H1 (cell line): ENCODE measurements at regions not wholly inside any gene's neighbourhood (a gene's known extent, or its start where the extent isn't known, plus 50 kb on each side); places are given as distances from the start of the nearest gene placed in this dataset.

ENCODE experiments used
- CTCF ChIA-PET: fragments of 300-600 bp; sonication (Branson Sonifier 250); formaldehyde crosslinking; loops from one replicate; lab custom pipeline; 2021; ENCODE audit not compliant: partially characterized antibody; lab: Charles Lee
- POLR2A ChIA-PET: fragments of 300-600 bp; sonication (Branson Sonifier 250); formaldehyde crosslinking; loops from one replicate; lab custom pipeline; 2021; ENCODE audit warnings: inconsistent platforms; ENCODE audit not compliant: partially characterized antibody; lab: Charles Lee
- DNase-seq, 2 experiments: peaks; one replicate each; pipeline versions ENCODE4 v3.0.0 to v3.0.0-alpha.2; 2010 to 2022; ENCODE audit warnings: low spot score in 2 of 2, low read depth in 1 of 2, mixed read lengths in 1 of 2
- FAIRE-seq: peaks from 2 replicates; lab custom pipeline; 2011; peaks lifted over from hg19 to GRCh38; lab: Jason Lieb, UNC
- H2AFZ ChIP-seq: 2 replicates; pipeline ENCODE4 v1.8.1; 2012; ENCODE audit warnings: low read length, inconsistent platforms
- H2AK5ac ChIP-seq: 2 replicates; pipeline ENCODE4 v1.6.1; 2013; ENCODE audit warnings: low read depth, low read length
- H2BK120ac ChIP-seq: replicated peaks from 2 replicates; pipeline ENCODE3; 2013; ENCODE audit warnings: low read depth, low read length, inconsistent platforms
- H2BK12ac ChIP-seq: 2 replicates; pipeline ENCODE4 v1.6.1; 2013; ENCODE audit warnings: low read depth, low read length
- H2BK15ac ChIP-seq: 2 replicates; pipeline ENCODE4 v1.6.1; 2013; ENCODE audit warnings: low read length
- H2BK20ac ChIP-seq: 2 replicates; pipeline ENCODE4 v1.6.1; 2013; ENCODE audit warnings: low read length
- H2BK5ac ChIP-seq: 2 replicates; pipeline ENCODE4 v1.6.1; 2013; ENCODE audit warnings: low read depth, low read length
- H3K14ac ChIP-seq: 2 replicates; pipeline ENCODE4 v1.6.1; 2013; ENCODE audit warnings: inconsistent platforms; ENCODE audit not compliant: insufficient read length
- H3K18ac ChIP-seq: 2 replicates; pipeline ENCODE4 v1.6.1; 2013; ENCODE audit warnings: low read length; ENCODE audit errors: extremely low read depth
- H3K23ac ChIP-seq: 2 replicates; pipeline ENCODE4 v1.6.1; 2013; ENCODE audit warnings: inconsistent platforms; ENCODE audit not compliant: insufficient read length
- H3K23me2 ChIP-seq: 2 replicates; pipeline ENCODE4 v1.6.1; 2013; ENCODE audit warnings: low read depth, low read length
- H3K27ac ChIP-seq: 2 replicates; pipeline ENCODE4 v1.6.1; 2011; ENCODE audit warnings: low read depth, low read length, inconsistent platforms
- H3K27me3 ChIP-seq, 4 experiments: replicated peaks in 1 of 4; 1 replicate in 1 of 4; 2 replicates in 3 of 4; pipeline versions ENCODE4 v1.6.1 to v1.8.1; 2011 to 2013; ENCODE audit warnings: low read length in 3 of 4, mild to moderate bottlenecking in 3 of 4, inconsistent platforms in 2 of 4, mixed read lengths in 2 of 4, moderate library complexity in 1 of 4; ENCODE audit not compliant: control insufficient read depth in 3 of 4, insufficient read depth in 3 of 4; ENCODE audit errors: extremely low read depth in 1 of 4
- H3K36me3 ChIP-seq, 4 experiments: 2 replicates each; pipeline versions ENCODE4 v1.6.1 to v1.8.1; 2011 to 2013; ENCODE audit warnings: mild to moderate bottlenecking in 4 of 4, low read length in 3 of 4, moderate library complexity in 2 of 4, control low read depth in 1 of 4, inconsistent platforms in 1 of 4; ENCODE audit not compliant: insufficient read depth in 4 of 4, control insufficient read depth in 2 of 4
- H3K4ac ChIP-seq: replicated peaks from 2 replicates; pipeline ENCODE3; 2013; ENCODE audit warnings: low read length, low read depth, mixed read lengths, inconsistent platforms; ENCODE audit not compliant: insufficient read length
- H3K4me1 ChIP-seq, 4 experiments: replicated peaks in 1 of 4; 1 replicate in 1 of 4; 2 replicates in 3 of 4; pipeline versions ENCODE4 v1.6.1 to v1.8.1; 2011 to 2013; ENCODE audit warnings: low read length in 3 of 4, inconsistent platforms in 2 of 4, mixed read lengths in 1 of 4; ENCODE audit not compliant: insufficient read depth in 4 of 4, control insufficient read depth in 3 of 4
- H3K4me2 ChIP-seq, 2 experiments: 2 replicates each; pipeline versions ENCODE4 v1.6.1 to v1.8.1; 2011 to 2013; ENCODE audit warnings: low read depth in 2 of 2, low read length in 2 of 2, control low read depth in 1 of 2, inconsistent platforms in 1 of 2, mild to moderate bottlenecking in 1 of 2; ENCODE audit not compliant: insufficient read depth in 1 of 2
- H3K4me3 ChIP-seq, 4 experiments: fragments of 200-600, 300-600 bp in 1 of 4; sonication (generic), shearing (Covaris generic), sonication (Bioruptor Twin) in 1 of 4; 2 replicates each; pipeline versions ENCODE4 v1.5.1 to v1.8.1; 2011 to 2016; ENCODE audit warnings: low read length in 4 of 4, low read depth in 3 of 4, control low read depth in 2 of 4, inconsistent platforms in 2 of 4, mild to moderate bottlenecking in 2 of 4, mixed read lengths in 1 of 4, moderate library complexity in 1 of 4; ENCODE audit not compliant: insufficient read depth in 2 of 4; ENCODE audit errors: extremely low read depth in 1 of 4
- H3K56ac ChIP-seq: replicated peaks from 2 replicates; pipeline ENCODE3; 2013; ENCODE audit warnings: low read depth, mild to moderate bottlenecking, mixed read lengths, low read length, inconsistent platforms; ENCODE audit not compliant: insufficient read length
- H3K79me1 ChIP-seq: 2 replicates; pipeline ENCODE4 v1.6.1; 2013; ENCODE audit warnings: low read depth, low read length, control low read depth
- H3K79me2 ChIP-seq, 2 experiments: 2 replicates each; pipeline versions ENCODE4 v1.6.1 to v1.8.1; 2012 to 2013; ENCODE audit warnings: low read length in 2 of 2, mild to moderate bottlenecking in 2 of 2, inconsistent platforms in 1 of 2; ENCODE audit not compliant: insufficient read depth in 2 of 2, control insufficient read depth in 1 of 2
- H3K9ac ChIP-seq, 4 experiments: replicated peaks in 1 of 4; 1 replicate in 1 of 4; 2 replicates in 3 of 4; pipeline versions ENCODE4 v1.6.1 to v1.8.1; 2011 to 2013; ENCODE audit warnings: low read depth in 3 of 4, low read length in 3 of 4, control low read depth in 2 of 4, mild to moderate bottlenecking in 2 of 4, moderate library complexity in 2 of 4, inconsistent platforms in 1 of 4; ENCODE audit errors: extremely low read depth in 1 of 4
- H3K9me3 ChIP-seq, 2 experiments: 2 replicates each; pipeline versions ENCODE4 v1.6.1 to v1.8.1; 2012 to 2013; ENCODE audit warnings: mild to moderate bottlenecking in 2 of 2, moderate library complexity in 2 of 2, control low read depth in 1 of 2, inconsistent platforms in 1 of 2, low read depth in 1 of 2, low read length in 1 of 2, mixed read lengths in 1 of 2; ENCODE audit not compliant: insufficient read depth in 2 of 2
- H4K20me1 ChIP-seq, 2 experiments: replicated peaks in 1 of 2; 2 replicates each; pipeline versions ENCODE3 to v1.8.1; 2011 to 2013; ENCODE audit warnings: inconsistent platforms in 2 of 2, low read length in 2 of 2, mild to moderate bottlenecking in 1 of 2; ENCODE audit not compliant: insufficient read depth in 2 of 2, control insufficient read depth in 1 of 2
- H4K5ac ChIP-seq: 2 replicates; pipeline ENCODE4 v1.6.1; 2013; ENCODE audit warnings: low read length, low read depth, mixed read lengths, inconsistent platforms; ENCODE audit not compliant: insufficient read length
- H4K8ac ChIP-seq: 2 replicates; pipeline ENCODE4 v1.8.0; 2013; ENCODE audit warnings: mild to moderate bottlenecking, moderate library complexity, low read length, inconsistent platforms; ENCODE audit not compliant: insufficient read depth; ENCODE audit errors: extremely low read depth
- H4K91ac ChIP-seq: replicated peaks from 2 replicates; pipeline ENCODE3; 2013; ENCODE audit warnings: low read length, mixed read lengths, inconsistent platforms; ENCODE audit not compliant: insufficient read length
- ASH2L ChIP-seq: fragments of 200-600, 300-600 bp; sonication (generic); IDR thresholded peaks from one replicate; pipeline ENCODE4 v1.7.1; 2017; ENCODE audit warnings: low read length
- BCL11A ChIP-seq, 2 experiments: IDR thresholded peaks; one replicate each; pipeline ENCODE4 v1.6.1; 2011; ENCODE audit warnings: low read depth in 2 of 2, low read length in 2 of 2, mild to moderate bottlenecking in 2 of 2
- E2F6 ChIP-seq: IDR thresholded peaks from 2 replicates; pipeline ENCODE4 v1.6.1; 2012; ENCODE audit warnings: inconsistent platforms
- FOSL1 ChIP-seq: IDR thresholded peaks from 2 replicates; pipeline ENCODE4 v1.6.1; 2011; ENCODE audit warnings: mild to moderate bottlenecking, low read depth, low read length, moderate library complexity; ENCODE audit not compliant: insufficient read depth
- HDAC2 ChIP-seq, 2 experiments: fragments of 300-600 bp in 1 of 2; sonication (generic) in 1 of 2; IDR thresholded peaks; 2 replicates each; pipeline ENCODE4 v1.6.1; 2011 to 2012; ENCODE audit warnings: low read depth in 2 of 2, low read length in 2 of 2, mild to moderate bottlenecking in 2 of 2, moderate library complexity in 2 of 2, borderline replicate concordance in 1 of 2, inconsistent platforms in 1 of 2
- JUND ChIP-seq: IDR thresholded peaks from 2 replicates; pipeline ENCODE4 v1.6.1; 2011; ENCODE audit warnings: mild to moderate bottlenecking, improper control_type of control experiment, low read length
- MAFK ChIP-seq: IDR thresholded peaks from 2 replicates; pipeline ENCODE4 v1.6.1; 2012; ENCODE audit warnings: low read depth, mild to moderate bottlenecking, improper control_type of control experiment, low read length
- RBBP5 ChIP-seq: IDR thresholded peaks from 2 replicates; pipeline ENCODE4 v1.7.1; 2012; ENCODE audit warnings: low read depth, mild to moderate bottlenecking, inconsistent platforms, low read length, moderate library complexity, borderline replicate concordance
- SIRT6 ChIP-seq: IDR thresholded peaks from one replicate; pipeline ENCODE4 v1.7.1; 2012; ENCODE audit warnings: low read length, inconsistent platforms
- SP1 ChIP-seq: IDR thresholded peaks from 2 replicates; pipeline ENCODE4 v1.6.1; 2011; ENCODE audit warnings: low read depth, low read length
- SP4 ChIP-seq: IDR thresholded peaks from 2 replicates; pipeline ENCODE4 v1.6.1; 2012; ENCODE audit warnings: low read length, inconsistent platforms
- TAF1 ChIP-seq: IDR thresholded peaks from 2 replicates; pipeline ENCODE4 v1.6.1; 2011; ENCODE audit warnings: mild to moderate bottlenecking, low read depth, low read length
- USF2 ChIP-seq: IDR thresholded peaks from 2 replicates; pipeline ENCODE4 v1.6.1; 2011; ENCODE audit warnings: low read length, improper control_type of control experiment
- WGBS, 2 experiments: shearing (Covaris generic) in 1 of 2; methylation state at CpG; one replicate each; pipeline versions ENCODE4 v1.1.6 to v1.1.7; 2013 to 2015; ENCODE audit warnings: low lambda C conversion rate in 2 of 2, mixed read lengths in 2 of 2, inconsistent platforms in 1 of 2, low coverage in 1 of 2, missing lambda C conversion rate in 1 of 2; ENCODE audit not compliant: insufficient replicate concordance in 2 of 2, insufficient coverage in 1 of 2, insufficient read length in 1 of 2; ENCODE audit errors: extremely low coverage in 1 of 2, missing lambda C conversion rate in 1 of 2; 5-methylcytosine and 5-hydroxymethylcytosine counted together
- TF ChIP-seq, protein P1 (sequence below): IDR thresholded peaks from 2 replicates; pipeline ENCODE4 v1.6.1; 2011; ENCODE audit warnings: low read depth, mild to moderate bottlenecking, low read length; ENCODE audit not compliant: insufficient read depth

DNA sequence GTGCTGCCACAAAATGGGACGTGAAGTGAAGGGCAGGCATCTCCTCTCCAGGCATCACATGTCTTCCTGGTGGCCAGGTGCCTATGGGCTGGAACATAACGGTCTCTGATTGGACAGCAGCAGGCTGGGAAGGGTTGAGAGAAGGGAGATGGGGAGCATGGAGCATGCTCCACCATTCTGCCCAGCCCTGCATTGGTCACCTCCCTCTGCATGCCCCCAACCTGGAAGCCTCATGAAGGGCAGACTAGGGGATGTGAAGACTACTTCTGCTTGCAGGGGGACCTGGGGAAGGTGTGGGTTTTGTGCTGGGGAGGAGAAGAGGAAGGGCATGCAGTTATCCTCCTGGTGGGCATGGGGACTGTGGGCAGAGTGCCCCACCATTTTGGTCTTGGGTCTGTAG is 782.2 kb downstream of the TBC1D22A start:
- H3K4ac ChIP-seq = no peak overlapping the region
- H2AFZ ChIP-seq = no peak overlapping the region
- peaks cover 68 to 87% of the 10 kb centered on the region in 2 experiments for H3K9me3 ChIP-seq
- H3K9ac ChIP-seq = no peak overlapping the region
- ChIA-PET CTCF (no interaction called here), POLR2A (no interaction called here)
- no peak overlapping the region for H2BK15ac ChIP-seq
- no peaks in the 10 kb centered on the region for H3K23me2 ChIP-seq
- no peak overlapping the region for H4K5ac ChIP-seq
- no peak overlapping the region for H2BK5ac ChIP-seq
- no peaks in the 10 kb centered on the region for H3K79me2 ChIP-seq
- H3K18ac ChIP-seq = no peak overlapping the region
- no peak overlapping the region for H2BK12ac ChIP-seq
- no peaks in the 10 kb centered on the region for H3K79me1 ChIP-seq
- no peak overlapping the region for H3K14ac ChIP-seq
- WGBS, 2 experiments = 66% methylated on average over 2 of the region's 2 CpGs; no CpG with 5 or more reads in 1 of the 2 experiments
- no peak overlapping the region for H4K8ac ChIP-seq
- no peaks in the 10 kb centered on the region for H3K27me3 ChIP-seq
- no peak overlapping the region for H2BK120ac ChIP-seq
- H3K27ac ChIP-seq = no peak overlapping the region
- no peak overlapping the region for H4K91ac ChIP-seq
- no peaks in the 10 kb centered on the region for H4K20me1 ChIP-seq
- FAIRE-seq (no peak), DNase-seq (no peak)
- H3K4me3 ChIP-seq = no peak overlapping the region
- H2AK5ac ChIP-seq = no peak overlapping the region
- H3K23ac ChIP-seq = no peak overlapping the region
- H3K4me1 ChIP-seq = no peaks in the 10 kb centered on the region
- no peak overlapping the region for H3K4me2 ChIP-seq
- H2BK20ac ChIP-seq = no peak overlapping the region
- H3K56ac ChIP-seq = no peak overlapping the region
- no peaks in the 10 kb centered on the region for H3K36me3 ChIP-seq
- TF ChIP-seq RBBP5 (no peak), SIRT6 (no peak), E2F6 (no peak), TAF1 (no peak), BCL11A (IDR thresholded peaks at IDR 0.05; ENCODE audit: low read depth in 2 of 2, low read length in 2 of 2) (no peak), FOSL1 (no peak), SP4 (no peak), SP1 (no peak), JUND (no peak), USF2 (no peak), ASH2L (no peak), HDAC2 (IDR thresholded peaks at IDR 0.05; ENCODE audit: borderline replicate concordance in 1 of 2, low read depth in 2 of 2, low read length in 2 of 2) (no peak), MAFK (no peak)
- TF ChIP-seq, protein P1, sequence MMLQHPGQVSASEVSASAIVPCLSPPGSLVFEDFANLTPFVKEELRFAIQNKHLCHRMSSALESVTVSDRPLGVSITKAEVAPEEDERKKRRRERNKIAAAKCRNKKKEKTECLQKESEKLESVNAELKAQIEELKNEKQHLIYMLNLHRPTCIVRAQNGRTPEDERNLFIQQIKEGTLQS = no peak
